ENCODE measurements at regions not wholly inside any gene's neighbourhood (a gene's known extent, or its start where the extent isn't known, plus 50 kb on each side); places are given as distances from the start of the nearest gene placed in this dataset.

- intact Hi-C loops (cut with DNase I; ENCODE audit: low total_unique reads) = no loop called here
- Histone ChIP-seq H3K4me1 (no peaks in the 10 kb centered on the region), H3K4me3 (no peak overlapping the region), H3K9me3 (no peaks in the 10 kb centered on the region), H3K36me3 (no peaks in the 10 kb centered on the region), H3K27ac (no peak overlapping the region), H3K27me3 (replicated peaks in 1 of 7) (no peaks in the 10 kb centered on the region)
- DNase-seq = no peak
- TF ChIP-seq CTCF (IDR thresholded peaks at IDR 0.05 in 8 of 11, conservative IDR thresholded peaks at IDR 0.05 in 3 of 11) (no peak), POLR2AphosphoS5 (IDR thresholded peaks at IDR 0.05) (no peak), POLR2A (IDR thresholded peaks at IDR 0.05) (no peak)
These were observed 235.1 kb upstream of the SPOCK3 start for GRCh38 chr4:167469436-167469835.

- DNase-seq = no peak
- intact Hi-C loops (cut with DNase I; ENCODE audit: low total_unique reads) = no loop called here
- H3K36me3 ChIP-seq = no peaks in the 10 kb centered on the region
- no peak overlapping the region for H3K4me3 ChIP-seq
- TF ChIP-seq POLR2A (IDR thresholded peaks at IDR 0.05) = no peak
- no peak for TF ChIP-seq CTCF (IDR thresholded peaks at IDR 0.05 in 8 of 11, conservative IDR thresholded peaks at IDR 0.05 in 3 of 11)
- TF ChIP-seq POLR2AphosphoS5 (IDR thresholded peaks at IDR 0.05) = no peak
- H3K9me3 ChIP-seq = peaks cover 0 to 12% (median 0%) of the 10 kb centered on the region in 8 donors
- H3K27ac ChIP-seq = no peak overlapping the region
- H3K4me1 ChIP-seq = no peaks in the 10 kb centered on the region
- H3K27me3 ChIP-seq (replicated peaks in 1 of 7) = no peaks in the 10 kb centered on the region
- 72 to 94% (median 78%) methylated on average over 1 of the region's 1 CpG for WGBS, 5 donors
These were observed 241.7 kb upstream of the SPOCK3 start for GRCh38 chr4:167475951-167476350.

GRCh38 chr4:167492007-167492406 is 257.7 kb upstream of the SPOCK3 start:
- H3K36me3 ChIP-seq = no peaks in the 10 kb centered on the region
- intact Hi-C loops (cut with DNase I; ENCODE audit: low total_unique reads) = no loop called here
- H3K4me3 ChIP-seq = no peak overlapping the region
- no peak for TF ChIP-seq POLR2AphosphoS5 (IDR thresholded peaks at IDR 0.05)
- TF ChIP-seq CTCF (IDR thresholded peaks at IDR 0.05 in 8 of 11, conservative IDR thresholded peaks at IDR 0.05 in 3 of 11) = no peak
- TF ChIP-seq POLR2A (IDR thresholded peaks at IDR 0.05) = no peak
- DNase-seq = no peak
- H3K4me1 ChIP-seq = no peaks in the 10 kb centered on the region
- no peaks in the 10 kb centered on the region for H3K27me3 ChIP-seq (replicated peaks in 1 of 7)
- no peak overlapping the region for H3K27ac ChIP-seq
- H3K9me3 ChIP-seq = peaks cover 0 to 43% (median 14%) of the 10 kb centered on the region in 8 donors
- WGBS, 5 donors = 18 to 55% (median 44%) methylated on average over 1 of the region's 1 CpG

- Histone ChIP-seq H3K4me3 (no peak overlapping the region), H3K36me3 (no peaks in the 10 kb centered on the region), H3K9me3 (peaks cover 0 to 19% (median 0%) of the 10 kb centered on the region in 8 donors), H3K27me3 (replicated peaks in 1 of 7) (no peaks in the 10 kb centered on the region), H3K4me1 (no peaks in the 10 kb centered on the region), H3K27ac (no peak overlapping the region)
- intact Hi-C loops (cut with DNase I; ENCODE audit: low total_unique reads) = no loop called here
- no peak for DNase-seq
- TF ChIP-seq POLR2AphosphoS5 (IDR thresholded peaks at IDR 0.05) (no peak), POLR2A (IDR thresholded peaks at IDR 0.05) (no peak)
- WGBS, 5 donors = 72 to 80% (median 75%) methylated on average over 2 of the region's 2 CpGs
These were observed 275.3 kb upstream of the SPOCK3 start for GRCh38 chr4:167509551-167509950.

GRCh38 chr4:167524091-167524490 is 289.8 kb upstream of the SPOCK3 start:
- Histone ChIP-seq H3K4me1 (no peaks in the 10 kb centered on the region), H3K27me3 (replicated peaks in 1 of 7) (no peaks in the 10 kb centered on the region), H3K9me3 (peaks cover 0 to 14% (median 0%) of the 10 kb centered on the region in 8 donors), H3K36me3 (no peaks in the 10 kb centered on the region), H3K4me3 (no peak overlapping the region), H3K27ac (no peak overlapping the region)
- intact Hi-C loops (cut with DNase I; ENCODE audit: low total_unique reads) = no loop called here
- TF ChIP-seq POLR2AphosphoS5 (IDR thresholded peaks at IDR 0.05) (no peak), POLR2A (IDR thresholded peaks at IDR 0.05) (no peak), CTCF (IDR thresholded peaks at IDR 0.05 in 8 of 11, conservative IDR thresholded peaks at IDR 0.05 in 3 of 11) (no peak)
- no peak for DNase-seq
- 78 to 91% (median 80%) methylated on average over 2 of the region's 2 CpGs for WGBS, 5 donors

Measured in spleen (tissue), 11 donors.